Neural cell (in vitro differentiated cells): ENCODE measurements at regions not wholly inside any gene's neighbourhood (a gene's known extent, or its start where the extent isn't known, plus 50 kb on each side); places are given as distances from the start of the nearest gene placed in this dataset.
A peak's percentile ranks its signal among the peaks of the same experiment; 100 is the strongest.

Experiments
- H2AFZ ChIP-seq: fragments of 200-600, 300-800 bp; sonication (generic), shearing (Covaris generic); 2 replicates; pipeline ENCODE4 v1.6.0; 2014; ENCODE audit warnings: low read depth, mild to moderate bottlenecking, antibody characterized with exemption, low read length, moderate library complexity
- H3F3A ChIP-seq: fragments of 200-600 bp; shearing (Covaris generic); 2 replicates; pipeline ENCODE4 v1.6.1; 2016; ENCODE audit warnings: mild to moderate bottlenecking, moderate library complexity, mixed read lengths, antibody characterized with exemption, low read length; ENCODE audit not compliant: insufficient read depth, poor library complexity, severe bottlenecking
- H3K27ac ChIP-seq: fragments of 200-600, 300-800 bp; sonication (generic), shearing (Covaris generic); 2 replicates; pipeline ENCODE4 v1.5.1; 2014; ENCODE audit warnings: mild to moderate bottlenecking, low read length, moderate library complexity
- H3K27me3 ChIP-seq: fragments of 300-800, 200-600 bp; sonication (generic), shearing (Covaris generic); 2 replicates; pipeline ENCODE4 v1.6.0; 2014; ENCODE audit warnings: mild to moderate bottlenecking, low read depth, low read length, moderate library complexity; ENCODE audit not compliant: insufficient read depth
- H3K36me3 ChIP-seq: fragments of 300-800, 200-600 bp; sonication (generic), shearing (Covaris generic); 2 replicates; pipeline ENCODE4 v1.5.1; 2014; ENCODE audit warnings: mild to moderate bottlenecking, antibody characterized with exemption, low read length, moderate library complexity; ENCODE audit not compliant: insufficient read depth
- H3K4me2 ChIP-seq: fragments of 300-800, 200-600 bp; sonication (generic), shearing (Covaris generic); 2 replicates; pipeline ENCODE4 v1.6.0; 2014; ENCODE audit warnings: mild to moderate bottlenecking, low read length
- H3K4me3 ChIP-seq: fragments of 300-800, 200-600 bp; sonication (generic), shearing (Covaris generic); 2 replicates; pipeline ENCODE4 v1.5.1; 2014; ENCODE audit warnings: mild to moderate bottlenecking, low read length, moderate library complexity
- H3K79me2 ChIP-seq: fragments of 200-600 bp; shearing (Covaris generic); replicated peaks from 2 replicates; pipeline ENCODE4 v1.6.0; 2014; ENCODE audit warnings: mild to moderate bottlenecking, low read length, moderate library complexity; ENCODE audit not compliant: insufficient read depth
- H3K9ac ChIP-seq: fragments of 300-800, 200-600 bp; sonication (generic), shearing (Covaris generic); 2 replicates; pipeline ENCODE4 v1.6.1; 2016; ENCODE audit warnings: mild to moderate bottlenecking, low read length, mixed read lengths
- H3K9me2 ChIP-seq: fragments of 200-600 bp; shearing (Covaris generic); 2 replicates; pipeline ENCODE4 v1.6.1; 2016; ENCODE audit warnings: mild to moderate bottlenecking, low read length, mixed read lengths; ENCODE audit not compliant: insufficient read depth
- H3K9me3 ChIP-seq: fragments of 200-600, 300-800 bp; sonication (generic), shearing (Covaris generic); 2 replicates; pipeline ENCODE4 v1.6.1; 2016; ENCODE audit warnings: mild to moderate bottlenecking, mixed run types, low read length, moderate library complexity, mixed read lengths
- H4K20me1 ChIP-seq: fragments of 200-600 bp; shearing (Covaris generic); 2 replicates; pipeline ENCODE4 v1.6.1; 2016; ENCODE audit warnings: mild to moderate bottlenecking, mixed run types; ENCODE audit not compliant: insufficient read depth
- EP300 ChIP-seq: fragments of 450-650 bp; conservative IDR thresholded peaks from 2 replicates; pipeline ENCODE4 v1.6.1; 2014; ENCODE audit warnings: antibody characterized with exemption, mild to moderate bottlenecking, moderate library complexity; ENCODE audit not compliant: poor library complexity, severe bottlenecking
- EZH2 ChIP-seq: fragments of 200-600, 300-800 bp; shearing (Covaris generic), sonication (generic); IDR thresholded peaks from 2 replicates; pipeline ENCODE4 v1.6.1; 2014; ENCODE audit warnings: antibody characterized with exemption, low read length, borderline replicate concordance, mild to moderate bottlenecking; ENCODE audit not compliant: insufficient read depth, poor library complexity, severe bottlenecking
- MXI1 ChIP-seq: fragments of 450-650 bp; conservative IDR thresholded peaks from 2 replicates; pipeline ENCODE4 v1.6.1; 2014; ENCODE audit warnings: antibody characterized with exemption, mild to moderate bottlenecking; ENCODE audit not compliant: poor library complexity, severe bottlenecking
- POLR2AphosphoS5 ChIP-seq: IDR thresholded peaks from 2 replicates; pipeline ENCODE4 v1.6.1; 2012
- RAD21 ChIP-seq: fragments of 450-650 bp; conservative IDR thresholded peaks from 2 replicates; pipeline ENCODE4 v1.6.1; 2014; ENCODE audit warnings: antibody characterized with exemption, mild to moderate bottlenecking, moderate library complexity
- SMC3 ChIP-seq: fragments of 450-650 bp; conservative IDR thresholded peaks from 2 replicates; pipeline ENCODE4 v1.6.1; 2014; ENCODE audit warnings: antibody characterized with exemption, mild to moderate bottlenecking, moderate library complexity; ENCODE audit not compliant: poor library complexity
- TAF1 ChIP-seq: IDR thresholded peaks from 2 replicates; pipeline ENCODE4 v1.6.1; 2012; ENCODE audit warnings: low read depth
- TF ChIP-seq, protein P1 (sequence below): fragments of 450-650 bp; IDR thresholded peaks from 2 replicates; pipeline ENCODE4 v1.5.1; 2014; ENCODE audit warnings: antibody characterized with exemption, mild to moderate bottlenecking, moderate library complexity; ENCODE audit not compliant: poor library complexity, severe bottlenecking
- TF ChIP-seq, protein P2 (sequence below): IDR thresholded peaks from 2 replicates; pipeline ENCODE4 v1.6.1; 2012; ENCODE audit warnings: borderline replicate concordance

DNA sequence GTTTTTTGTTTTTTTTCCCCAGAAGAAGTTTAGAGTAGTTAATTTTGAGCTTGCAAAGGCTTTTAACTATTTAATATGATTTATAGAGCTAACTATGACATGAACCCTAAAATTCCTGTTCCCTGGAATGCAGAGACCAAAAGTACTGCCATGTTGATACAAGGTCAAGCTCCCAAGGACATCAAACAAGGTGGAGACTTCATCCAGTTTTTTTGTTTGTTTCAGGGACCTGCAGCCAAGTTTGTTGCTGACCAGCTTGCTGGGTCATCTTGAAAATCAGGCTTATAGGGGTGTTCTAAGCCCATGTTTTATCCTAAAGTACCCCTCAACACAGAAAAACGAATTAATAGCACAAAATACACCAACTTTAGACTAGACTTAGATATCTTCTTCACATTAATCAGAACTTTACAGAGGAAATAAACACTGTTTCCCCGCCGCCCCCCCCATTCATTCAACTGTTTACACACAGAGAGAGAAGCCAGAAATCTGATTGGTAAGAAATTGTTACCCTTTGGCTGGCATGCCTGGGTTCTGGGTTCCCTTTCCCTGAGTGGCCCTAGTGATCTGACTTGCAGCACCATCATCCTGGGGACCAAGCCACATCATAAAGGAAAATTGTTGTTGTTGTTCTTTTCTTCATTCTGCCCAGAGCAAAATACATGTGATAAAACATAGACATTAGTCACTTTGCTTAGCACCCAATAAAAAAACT lies 860.5 kb downstream of the CCSER2 start:
- no peaks in the 10 kb centered on the region for H3F3A ChIP-seq
- H3K79me2 ChIP-seq: no peaks in the 10 kb centered on the region
- no peaks in the 10 kb centered on the region for H3K36me3 ChIP-seq
- peaks cover 4% of the 10 kb centered on the region for H3K9me3 ChIP-seq
- no peak overlapping the region for H3K4me2 ChIP-seq
- H2AFZ ChIP-seq: no peak overlapping the region
- no peak overlapping the region for H3K9ac ChIP-seq
- no peak overlapping the region for H3K27ac ChIP-seq
- H3K9me2 ChIP-seq: no peaks in the 10 kb centered on the region
- TF ChIP-seq POLR2AphosphoS5: no peak
- TF ChIP-seq, protein P1, sequence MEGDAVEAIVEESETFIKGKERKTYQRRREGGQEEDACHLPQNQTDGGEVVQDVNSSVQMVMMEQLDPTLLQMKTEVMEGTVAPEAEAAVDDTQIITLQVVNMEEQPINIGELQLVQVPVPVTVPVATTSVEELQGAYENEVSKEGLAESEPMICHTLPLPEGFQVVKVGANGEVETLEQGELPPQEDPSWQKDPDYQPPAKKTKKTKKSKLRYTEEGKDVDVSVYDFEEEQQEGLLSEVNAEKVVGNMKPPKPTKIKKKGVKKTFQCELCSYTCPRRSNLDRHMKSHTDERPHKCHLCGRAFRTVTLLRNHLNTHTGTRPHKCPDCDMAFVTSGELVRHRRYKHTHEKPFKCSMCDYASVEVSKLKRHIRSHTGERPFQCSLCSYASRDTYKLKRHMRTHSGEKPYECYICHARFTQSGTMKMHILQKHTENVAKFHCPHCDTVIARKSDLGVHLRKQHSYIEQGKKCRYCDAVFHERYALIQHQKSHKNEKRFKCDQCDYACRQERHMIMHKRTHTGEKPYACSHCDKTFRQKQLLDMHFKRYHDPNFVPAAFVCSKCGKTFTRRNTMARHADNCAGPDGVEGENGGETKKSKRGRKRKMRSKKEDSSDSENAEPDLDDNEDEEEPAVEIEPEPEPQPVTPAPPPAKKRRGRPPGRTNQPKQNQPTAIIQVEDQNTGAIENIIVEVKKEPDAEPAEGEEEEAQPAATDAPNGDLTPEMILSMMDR: no peak
- TF ChIP-seq TAF1: no peak
- no peaks in the 10 kb centered on the region for H4K20me1 ChIP-seq
- H3K4me3 ChIP-seq: no peak overlapping the region
- no peaks in the 10 kb centered on the region for H3K27me3 ChIP-seq

DNA sequence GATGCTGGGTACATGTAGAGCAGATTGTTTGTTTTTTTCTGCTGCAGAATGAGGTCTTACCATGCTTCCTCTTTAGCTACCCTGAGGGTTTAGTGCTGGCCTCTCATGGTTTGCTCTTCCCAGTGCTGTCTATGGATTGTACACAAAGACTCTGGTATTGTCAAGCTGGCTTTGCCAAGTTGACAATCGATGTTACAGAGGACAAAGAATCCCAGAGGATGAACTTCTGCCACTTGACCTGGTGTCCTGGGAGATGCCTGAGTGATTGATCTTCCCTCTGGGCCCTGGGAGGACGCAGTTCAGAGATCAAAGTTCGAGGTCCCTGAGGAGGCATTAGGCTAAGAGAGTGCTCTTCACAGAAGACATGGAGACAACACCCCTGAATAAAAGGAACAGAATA lies 865.4 kb downstream of the CCSER2 start:
- TF ChIP-seq EP300 (no peak), RAD21 (no peak), EZH2 (no peak)
- Histone ChIP-seq H3K9me2 (no peaks in the 10 kb centered on the region), H3K4me3 (no peak overlapping the region), H3F3A (no peaks in the 10 kb centered on the region), H3K4me2 (no peak overlapping the region), H3K9me3 (no peaks in the 10 kb centered on the region), H3K27ac (no peak overlapping the region), H3K79me2 (no peaks in the 10 kb centered on the region), H3K9ac (no peak overlapping the region), H3K27me3 (no peaks in the 10 kb centered on the region), H2AFZ (no peak overlapping the region), H3K36me3 (no peaks in the 10 kb centered on the region), H4K20me1 (no peaks in the 10 kb centered on the region)

DNA sequence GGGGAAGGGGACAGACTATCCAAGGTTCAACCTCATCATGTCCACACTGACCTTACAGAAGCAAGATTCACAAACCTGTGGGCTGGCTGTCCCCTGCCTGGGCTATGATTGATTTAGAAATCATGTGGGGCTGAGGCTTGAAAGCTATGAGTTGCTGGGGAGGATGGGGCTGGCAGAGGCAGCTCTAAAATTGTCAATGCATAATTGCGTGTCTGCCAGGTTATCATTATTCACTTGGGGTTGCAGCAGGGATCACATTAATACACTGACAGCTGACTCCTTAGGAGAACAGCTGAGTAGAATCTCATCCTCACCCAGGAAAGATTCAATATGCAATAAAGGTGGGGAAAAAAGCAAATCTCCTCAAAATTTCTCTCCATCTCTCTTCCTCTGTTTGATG lies 866.3 kb downstream of the CCSER2 start:
- Histone ChIP-seq H3K9ac (no peak overlapping the region), H3K4me3 (peak overlapping the region; percentile 44), H2AFZ (no peak overlapping the region), H3F3A (no peaks in the 10 kb centered on the region), H4K20me1 (no peaks in the 10 kb centered on the region), H3K9me2 (no peaks in the 10 kb centered on the region), H3K4me2 (no peak overlapping the region), H3K9me3 (no peaks in the 10 kb centered on the region), H3K79me2 (no peaks in the 10 kb centered on the region), H3K27ac (peak overlapping the region; percentile 6), H3K27me3 (no peaks in the 10 kb centered on the region), H3K36me3 (no peaks in the 10 kb centered on the region)
- TF ChIP-seq, protein P2, sequence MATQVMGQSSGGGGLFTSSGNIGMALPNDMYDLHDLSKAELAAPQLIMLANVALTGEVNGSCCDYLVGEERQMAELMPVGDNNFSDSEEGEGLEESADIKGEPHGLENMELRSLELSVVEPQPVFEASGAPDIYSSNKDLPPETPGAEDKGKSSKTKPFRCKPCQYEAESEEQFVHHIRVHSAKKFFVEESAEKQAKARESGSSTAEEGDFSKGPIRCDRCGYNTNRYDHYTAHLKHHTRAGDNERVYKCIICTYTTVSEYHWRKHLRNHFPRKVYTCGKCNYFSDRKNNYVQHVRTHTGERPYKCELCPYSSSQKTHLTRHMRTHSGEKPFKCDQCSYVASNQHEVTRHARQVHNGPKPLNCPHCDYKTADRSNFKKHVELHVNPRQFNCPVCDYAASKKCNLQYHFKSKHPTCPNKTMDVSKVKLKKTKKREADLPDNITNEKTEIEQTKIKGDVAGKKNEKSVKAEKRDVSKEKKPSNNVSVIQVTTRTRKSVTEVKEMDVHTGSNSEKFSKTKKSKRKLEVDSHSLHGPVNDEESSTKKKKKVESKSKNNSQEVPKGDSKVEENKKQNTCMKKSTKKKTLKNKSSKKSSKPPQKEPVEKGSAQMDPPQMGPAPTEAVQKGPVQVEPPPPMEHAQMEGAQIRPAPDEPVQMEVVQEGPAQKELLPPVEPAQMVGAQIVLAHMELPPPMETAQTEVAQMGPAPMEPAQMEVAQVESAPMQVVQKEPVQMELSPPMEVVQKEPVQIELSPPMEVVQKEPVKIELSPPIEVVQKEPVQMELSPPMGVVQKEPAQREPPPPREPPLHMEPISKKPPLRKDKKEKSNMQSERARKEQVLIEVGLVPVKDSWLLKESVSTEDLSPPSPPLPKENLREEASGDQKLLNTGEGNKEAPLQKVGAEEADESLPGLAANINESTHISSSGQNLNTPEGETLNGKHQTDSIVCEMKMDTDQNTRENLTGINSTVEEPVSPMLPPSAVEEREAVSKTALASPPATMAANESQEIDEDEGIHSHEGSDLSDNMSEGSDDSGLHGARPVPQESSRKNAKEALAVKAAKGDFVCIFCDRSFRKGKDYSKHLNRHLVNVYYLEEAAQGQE: no peak
- TF ChIP-seq SMC3 (no peak), POLR2AphosphoS5 (peak; percentile 66), EZH2 (no peak), RAD21 (no peak), TAF1 (no peak), MXI1 (no peak), EP300 (peak; percentile 82)
- TF ChIP-seq, protein P1: no peak
